ENCODE measurements at regions not wholly inside any gene's neighbourhood (a gene's known extent, or its start where the extent isn't known, plus 50 kb on each side); places are given as distances from the start of the nearest gene placed in this dataset.

DNA sequence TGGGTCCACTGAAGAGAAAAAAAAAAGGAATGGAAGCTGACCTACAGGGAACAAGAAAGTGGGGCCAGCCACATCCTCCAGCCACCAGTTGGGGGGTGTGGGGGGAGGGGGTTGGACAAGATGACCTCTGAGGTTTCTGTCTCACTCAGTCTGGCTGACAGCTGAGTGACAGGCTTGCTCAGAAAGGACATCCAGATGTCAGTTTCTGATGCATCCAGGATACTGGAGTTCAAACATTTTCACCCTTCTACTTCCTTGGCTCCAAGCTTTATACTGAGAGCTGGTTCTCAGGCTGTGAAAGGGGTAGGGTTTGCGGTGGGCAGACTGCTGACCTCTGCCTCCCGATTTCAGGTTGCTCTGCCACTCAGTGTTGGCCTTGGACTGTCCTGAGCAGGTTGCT is 2178.3 kb downstream of the TP53TG3F start:
- H3K27me3 ChIP-seq (ENCODE audit: insufficient read depth, low read length): no peaks in the 10 kb centered on the region
- H3K9me3 ChIP-seq (ENCODE audit: low read depth, low read length): no peaks in the 10 kb centered on the region
- H3K4me1 ChIP-seq (ENCODE audit: insufficient read depth, low read length): no peaks in the 10 kb centered on the region
- no peak overlapping the region for H3K4me3 ChIP-seq (ENCODE audit: low read length)

DNA sequence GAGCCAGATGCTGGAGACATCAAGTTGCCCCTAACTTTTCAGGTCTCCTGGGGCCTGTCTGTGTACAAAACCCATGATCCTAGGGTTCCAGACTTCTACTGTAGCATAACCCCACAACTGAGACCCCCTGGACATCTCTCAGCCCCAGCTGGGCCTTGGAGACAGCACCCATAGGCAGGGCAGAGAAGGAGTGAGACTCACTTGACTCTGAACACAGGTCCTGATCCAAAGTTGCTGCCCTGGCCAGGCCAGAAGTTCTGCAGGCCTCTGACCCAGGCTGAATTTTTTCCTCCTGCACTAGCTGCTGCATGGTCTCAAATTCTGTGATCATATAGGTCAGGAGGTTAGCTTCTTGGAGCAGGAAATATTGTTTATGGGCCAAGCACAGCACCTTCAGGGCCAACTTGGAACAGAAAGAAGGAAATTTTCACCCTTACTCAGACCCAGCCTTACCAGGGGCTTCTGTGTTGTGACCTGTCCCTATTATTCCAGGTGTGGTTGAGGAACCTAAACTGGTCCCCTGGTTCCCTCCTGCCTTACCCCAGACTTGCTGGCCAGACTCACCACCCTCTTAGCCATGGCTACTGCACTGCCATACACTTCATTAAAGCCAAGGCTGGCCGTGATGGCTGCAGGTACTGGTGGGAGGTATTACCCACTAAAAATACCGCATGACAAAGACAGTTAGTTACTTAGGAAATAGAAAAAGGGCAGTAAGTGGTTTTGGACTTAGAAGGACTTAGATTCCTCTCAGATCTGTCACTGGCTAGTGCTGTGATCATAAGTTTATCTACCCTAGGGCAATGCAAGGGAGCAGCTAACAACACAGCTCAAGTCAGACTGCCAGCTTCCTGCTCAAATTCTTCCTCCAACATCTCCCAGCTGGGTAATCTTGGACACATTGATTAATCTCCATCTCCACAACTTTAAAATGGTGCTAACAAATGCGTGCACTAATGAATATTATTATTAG is 2180.1 kb downstream of the TP53TG3F start:
- Histone ChIP-seq H3K9me3 (ENCODE audit: low read depth, low read length) (no peaks in the 10 kb centered on the region), H3K4me3 (ENCODE audit: low read length) (no peak overlapping the region), H3K27me3 (ENCODE audit: insufficient read depth, low read length) (no peaks in the 10 kb centered on the region), H3K4me1 (ENCODE audit: insufficient read depth, low read length) (no peaks in the 10 kb centered on the region)

DNA sequence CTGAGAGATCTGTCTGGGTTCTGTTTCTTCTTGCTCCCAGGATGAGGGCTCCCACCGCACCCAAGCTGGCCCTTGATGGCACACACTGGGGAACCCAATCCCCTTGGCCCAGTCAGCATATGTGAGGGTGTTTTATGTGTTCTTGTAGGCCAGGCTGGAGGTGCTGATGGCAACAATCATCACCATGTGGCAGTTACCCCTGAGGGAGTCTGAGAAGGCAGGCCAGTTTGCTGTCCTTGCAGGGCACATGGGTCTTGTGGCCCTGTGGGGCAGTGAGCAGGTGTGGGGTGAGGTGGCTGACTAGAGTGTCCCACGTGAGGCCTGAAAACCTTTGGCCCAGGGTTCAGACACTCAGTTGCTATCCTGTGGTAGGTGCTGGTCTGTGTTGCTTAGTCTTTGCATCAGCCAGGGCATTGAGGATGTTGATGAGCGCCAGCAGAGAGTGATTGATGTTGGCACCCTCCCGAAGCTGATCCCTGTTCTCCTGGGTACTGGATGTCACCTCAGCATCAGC is 2183.0 kb downstream of the TP53TG3F start:
- Histone ChIP-seq H3K4me1 (ENCODE audit: insufficient read depth, low read length) (no peaks in the 10 kb centered on the region), H3K27me3 (ENCODE audit: insufficient read depth, low read length) (no peaks in the 10 kb centered on the region), H3K4me3 (ENCODE audit: low read length) (no peak overlapping the region), H3K9me3 (ENCODE audit: low read depth, low read length) (peaks cover 6% of the 10 kb centered on the region)

DNA sequence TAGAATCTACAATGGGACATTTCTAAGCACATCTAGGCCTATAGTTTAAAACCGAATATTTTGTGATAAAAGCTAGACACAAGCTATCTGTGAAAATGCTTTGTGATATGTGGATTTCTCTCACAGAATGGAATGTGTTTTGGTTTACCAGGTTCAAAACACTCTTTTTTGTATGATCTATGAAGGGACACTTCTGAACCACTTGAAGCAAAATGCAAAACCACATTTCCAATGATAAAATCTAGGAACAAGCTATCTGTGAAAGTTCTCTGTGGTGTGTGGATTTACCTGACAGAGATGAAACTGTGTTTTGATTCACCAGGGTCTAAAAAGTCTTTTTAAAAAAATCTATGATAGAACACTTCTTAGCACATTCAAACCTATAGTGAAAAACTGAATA is 2192.4 kb downstream of the TP53TG3F start:
- no peaks in the 10 kb centered on the region for H3K4me1 ChIP-seq (ENCODE audit: insufficient read depth, low read length)
- no peak overlapping the region for H3K4me3 ChIP-seq (ENCODE audit: low read length)
- no peaks in the 10 kb centered on the region for H3K27me3 ChIP-seq (ENCODE audit: insufficient read depth, low read length)
- peaks cover 34% of the 10 kb centered on the region for H3K9me3 ChIP-seq (ENCODE audit: low read depth, low read length)

DNA sequence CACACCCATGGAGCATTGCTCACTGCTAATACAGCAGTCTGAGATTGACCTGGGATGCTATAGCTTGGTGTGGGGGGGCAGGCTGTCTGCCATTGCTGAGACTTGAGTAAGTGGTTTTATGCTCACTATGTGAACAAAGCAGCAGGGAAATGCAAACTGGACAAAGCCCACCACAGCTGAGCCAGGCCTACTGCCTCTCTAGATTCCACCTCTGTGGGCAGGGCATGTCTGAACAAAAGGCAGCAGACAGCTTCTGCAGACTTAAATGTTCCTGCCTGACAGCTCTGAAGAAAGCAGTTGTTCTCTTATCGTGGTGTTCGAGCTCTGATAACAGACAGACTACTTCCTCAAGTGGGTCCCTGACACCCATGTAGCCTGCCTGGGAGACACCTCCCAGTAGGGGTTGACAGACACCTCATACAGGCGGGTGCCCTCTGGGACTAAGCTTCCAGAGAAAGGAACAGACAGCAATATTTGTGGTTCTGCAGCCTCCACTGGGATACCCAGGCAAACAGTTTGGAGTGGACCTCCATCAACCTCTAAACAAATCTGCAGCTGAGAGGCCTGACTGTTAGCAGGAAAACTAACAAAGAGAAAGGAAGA is 2204.8 kb downstream of the TP53TG3F start:
- Histone ChIP-seq H3K27me3 (ENCODE audit: insufficient read depth, low read length) (no peaks in the 10 kb centered on the region), H3K4me3 (ENCODE audit: low read length) (no peak overlapping the region), H3K4me1 (ENCODE audit: insufficient read depth, low read length) (no peaks in the 10 kb centered on the region), H3K9me3 (ENCODE audit: low read depth, low read length) (peaks cover 15% of the 10 kb centered on the region)

DNA sequence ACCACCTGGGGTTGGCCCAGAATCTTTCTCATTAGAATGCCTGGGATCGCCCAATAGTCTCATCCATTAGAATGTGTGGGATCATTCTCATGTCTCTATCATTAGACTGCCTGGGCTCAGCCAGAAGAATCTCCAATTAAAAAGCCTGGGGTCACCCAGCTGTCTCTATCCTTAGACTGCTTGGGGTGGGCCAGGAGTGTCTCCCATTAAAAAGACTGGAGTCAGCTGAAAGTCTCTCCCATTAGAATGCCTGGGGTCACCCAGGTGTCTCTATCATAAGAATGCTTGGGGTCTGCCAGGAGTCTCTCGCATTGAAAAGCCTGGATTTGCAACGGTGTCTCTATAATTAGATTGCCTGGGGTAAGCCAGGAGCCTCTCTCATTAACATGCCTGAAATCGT is 2225.7 kb downstream of the TP53TG3F start:
- H3K9me3 ChIP-seq (ENCODE audit: low read depth, low read length): peaks cover 12% of the 10 kb centered on the region
- no peaks in the 10 kb centered on the region for H3K27me3 ChIP-seq (ENCODE audit: insufficient read depth, low read length)
- no peak overlapping the region for H3K4me3 ChIP-seq (ENCODE audit: low read length)
- no peaks in the 10 kb centered on the region for H3K4me1 ChIP-seq (ENCODE audit: insufficient read depth, low read length)

DNA sequence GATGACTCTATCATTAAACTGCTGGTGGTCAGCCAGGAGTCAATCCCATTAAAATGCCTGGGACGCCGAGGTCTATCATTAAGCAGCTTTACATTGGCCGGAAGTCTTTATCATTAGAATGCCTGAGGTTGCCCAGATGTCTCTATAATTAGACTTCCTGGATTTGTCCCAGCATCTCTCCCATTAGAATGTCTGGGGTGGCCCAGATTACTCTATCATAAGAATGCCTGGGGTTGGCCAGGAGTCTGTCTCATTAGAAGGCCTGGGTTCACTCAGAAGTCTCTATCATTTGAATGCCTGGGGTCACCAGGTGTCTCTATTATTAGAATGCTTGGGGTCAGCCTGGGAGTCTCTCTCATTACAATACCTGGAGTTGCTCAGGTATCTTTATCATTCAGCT is 2227.2 kb downstream of the TP53TG3F start:
- H3K4me3 ChIP-seq (ENCODE audit: low read length): no peak overlapping the region
- H3K9me3 ChIP-seq (ENCODE audit: low read depth, low read length): no peaks in the 10 kb centered on the region
- no peaks in the 10 kb centered on the region for H3K27me3 ChIP-seq (ENCODE audit: insufficient read depth, low read length)
- H3K4me1 ChIP-seq (ENCODE audit: insufficient read depth, low read length): no peaks in the 10 kb centered on the region

DNA sequence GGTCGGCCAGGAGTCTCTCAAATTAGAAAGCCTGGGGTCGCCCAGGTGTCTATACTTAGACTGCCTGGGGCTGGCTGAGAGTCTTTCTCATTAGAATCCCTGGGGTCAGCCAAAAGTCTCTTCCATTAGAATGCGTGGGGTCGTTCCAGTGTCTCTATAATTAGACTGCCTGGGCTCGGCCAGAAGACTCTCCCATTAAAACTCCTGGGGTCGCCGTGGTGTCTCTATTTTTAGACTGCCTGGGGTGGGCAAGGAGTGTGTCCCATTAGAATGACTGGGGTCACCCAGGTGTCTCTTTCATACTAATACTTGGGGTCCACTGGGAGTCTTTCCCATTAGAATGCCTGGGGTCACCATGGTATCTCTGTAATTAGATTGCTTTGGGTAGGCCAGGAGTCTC is 2227.7 kb downstream of the TP53TG3F start:
- Histone ChIP-seq H3K27me3 (ENCODE audit: insufficient read depth, low read length) (no peaks in the 10 kb centered on the region), H3K4me3 (ENCODE audit: low read length) (no peak overlapping the region), H3K9me3 (ENCODE audit: low read depth, low read length) (no peaks in the 10 kb centered on the region), H3K4me1 (ENCODE audit: insufficient read depth, low read length) (no peaks in the 10 kb centered on the region)

DNA sequence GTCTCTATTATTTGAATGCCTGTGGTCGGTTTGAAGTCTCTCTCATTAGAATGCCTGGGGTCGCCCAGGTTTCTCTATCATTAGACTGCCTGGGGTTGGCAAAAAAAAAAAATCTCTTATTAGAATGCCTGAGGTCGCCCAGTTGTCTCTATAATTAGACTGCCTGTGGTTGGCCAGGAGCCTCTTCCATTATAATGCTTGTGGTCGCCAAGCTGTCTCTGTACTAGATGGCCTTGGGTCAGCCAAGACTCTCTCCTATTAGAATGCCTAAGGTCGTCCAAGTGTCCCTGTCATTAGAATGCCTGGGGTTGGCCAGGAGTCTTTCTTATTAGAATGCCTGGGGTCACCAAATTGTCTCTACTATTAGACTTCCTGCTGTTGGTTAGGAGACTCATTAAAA is 2228.4 kb downstream of the TP53TG3F start:
- no peaks in the 10 kb centered on the region for H3K9me3 ChIP-seq (ENCODE audit: low read depth, low read length)
- H3K27me3 ChIP-seq (ENCODE audit: insufficient read depth, low read length): no peaks in the 10 kb centered on the region
- H3K4me3 ChIP-seq (ENCODE audit: low read length): no peak overlapping the region
- H3K4me1 ChIP-seq (ENCODE audit: insufficient read depth, low read length): no peaks in the 10 kb centered on the region

DNA sequence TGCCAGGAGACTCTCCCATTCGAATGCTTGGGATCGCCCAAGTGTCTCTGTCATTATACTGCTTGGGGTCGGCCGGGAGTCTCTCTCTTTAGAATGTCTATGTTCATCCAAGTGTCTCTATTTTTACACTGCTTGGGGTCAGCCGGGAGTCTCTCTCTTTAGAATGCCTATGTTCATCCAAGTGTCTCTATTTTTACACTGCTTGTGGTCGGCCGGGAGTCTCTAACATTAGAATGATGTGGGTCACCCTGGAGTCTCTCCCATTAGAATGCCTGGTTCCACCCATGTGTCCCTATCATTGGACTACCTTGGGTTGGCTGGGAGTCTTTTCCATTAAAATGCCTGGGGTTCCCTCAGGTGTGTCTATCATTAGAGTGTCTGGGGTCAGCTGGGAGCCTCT is 2230.4 kb downstream of the TP53TG3F start:
- Histone ChIP-seq H3K4me3 (ENCODE audit: low read length) (no peak overlapping the region), H3K9me3 (ENCODE audit: low read depth, low read length) (no peaks in the 10 kb centered on the region), H3K27me3 (ENCODE audit: insufficient read depth, low read length) (no peaks in the 10 kb centered on the region), H3K4me1 (ENCODE audit: insufficient read depth, low read length) (no peaks in the 10 kb centered on the region)

DNA sequence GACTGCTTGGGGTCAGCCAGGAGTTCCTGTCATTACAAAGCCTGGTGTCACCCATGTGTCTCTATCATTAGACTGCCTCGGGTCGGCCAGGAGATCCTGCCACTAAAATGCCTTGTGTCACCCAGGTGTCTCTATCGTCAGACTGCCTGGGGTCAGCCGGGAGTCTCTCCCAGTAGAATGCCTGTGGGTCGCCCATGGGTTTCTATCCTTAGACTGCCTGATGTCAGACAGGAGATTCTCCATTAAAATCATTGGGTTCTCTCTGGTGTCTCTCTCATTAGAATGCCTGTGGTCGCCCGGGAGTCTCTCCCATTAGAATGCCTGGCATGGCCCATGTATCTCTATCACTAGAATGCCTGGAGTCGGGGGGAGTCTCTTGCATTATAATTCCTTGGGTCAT is 2231.0 kb downstream of the TP53TG3F start:
- no peaks in the 10 kb centered on the region for H3K27me3 ChIP-seq (ENCODE audit: insufficient read depth, low read length)
- no peaks in the 10 kb centered on the region for H3K4me1 ChIP-seq (ENCODE audit: insufficient read depth, low read length)
- H3K4me3 ChIP-seq (ENCODE audit: low read length): no peak overlapping the region
- H3K9me3 ChIP-seq (ENCODE audit: low read depth, low read length): no peaks in the 10 kb centered on the region

DNA sequence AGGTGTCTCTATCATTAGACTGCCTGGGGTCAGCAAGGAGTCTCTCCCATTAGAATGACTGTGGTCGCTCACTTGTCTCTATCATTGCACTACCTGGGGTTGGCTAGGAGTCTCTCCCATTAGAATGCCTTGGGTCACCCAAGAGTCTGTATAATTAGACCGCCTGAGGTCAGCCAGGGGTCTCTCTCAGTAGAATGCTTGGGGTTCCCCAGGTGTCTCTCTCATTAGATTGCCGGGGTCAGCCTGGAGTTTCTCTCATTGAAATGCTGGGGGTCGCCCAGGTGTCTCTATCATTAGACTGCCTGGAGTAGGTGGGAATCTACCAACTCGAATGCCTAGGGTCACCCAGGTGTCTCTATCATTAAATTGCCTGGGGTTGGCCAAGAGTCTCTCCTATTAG is 2231.6 kb downstream of the TP53TG3F start:
- no peaks in the 10 kb centered on the region for H3K9me3 ChIP-seq (ENCODE audit: low read depth, low read length)
- H3K4me1 ChIP-seq (ENCODE audit: insufficient read depth, low read length): no peaks in the 10 kb centered on the region
- no peak overlapping the region for H3K4me3 ChIP-seq (ENCODE audit: low read length)
- H3K27me3 ChIP-seq (ENCODE audit: insufficient read depth, low read length): no peaks in the 10 kb centered on the region

DNA sequence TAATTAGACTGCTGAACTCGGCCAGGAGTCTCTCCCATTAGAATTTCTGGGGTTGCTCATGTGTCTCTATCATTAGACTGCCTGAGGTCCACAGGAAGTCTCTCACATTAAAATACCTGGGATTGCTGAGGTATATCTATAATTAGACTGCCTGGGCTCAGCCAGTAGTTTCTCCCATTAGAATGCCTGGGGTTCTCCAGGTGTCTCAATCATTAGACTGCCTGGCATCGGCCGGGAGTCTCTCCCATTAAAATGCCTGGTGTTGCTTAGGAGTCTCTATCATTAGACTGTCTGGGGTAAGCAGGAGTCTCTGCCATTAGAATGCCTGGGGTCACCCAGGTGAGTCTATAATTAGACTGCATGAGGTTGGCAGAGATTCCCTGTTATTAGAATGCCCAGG is 2233.4 kb downstream of the TP53TG3F start:
- Histone ChIP-seq H3K4me1 (ENCODE audit: insufficient read depth, low read length) (no peaks in the 10 kb centered on the region), H3K9me3 (ENCODE audit: low read depth, low read length) (no peaks in the 10 kb centered on the region), H3K27me3 (ENCODE audit: insufficient read depth, low read length) (no peaks in the 10 kb centered on the region), H3K4me3 (ENCODE audit: low read length) (no peak overlapping the region)

DNA sequence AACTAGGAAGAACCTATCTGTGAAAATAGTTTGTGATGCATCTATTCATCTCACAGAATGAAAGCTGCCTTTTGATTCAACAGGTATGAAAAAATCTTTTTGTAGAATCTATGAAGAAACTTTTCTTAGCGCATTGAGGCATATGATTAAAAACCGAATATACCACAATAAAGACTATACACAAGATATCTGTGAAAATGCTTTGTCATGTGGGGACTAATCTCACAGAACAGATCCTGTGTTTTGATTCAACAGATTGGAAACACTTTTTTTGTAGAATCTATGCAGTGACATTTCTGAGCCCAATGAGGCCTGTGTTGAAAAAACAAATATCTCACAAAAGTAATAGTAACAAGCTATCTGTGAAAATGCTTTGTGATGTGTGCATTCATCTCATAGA is 2247.5 kb downstream of the TP53TG3F start:
- H3K9me3 ChIP-seq (ENCODE audit: low read depth, low read length): peaks cover 31% of the 10 kb centered on the region
- H3K27me3 ChIP-seq (ENCODE audit: insufficient read depth, low read length): no peaks in the 10 kb centered on the region
- H3K4me3 ChIP-seq (ENCODE audit: low read length): no peak overlapping the region
- no peaks in the 10 kb centered on the region for H3K4me1 ChIP-seq (ENCODE audit: insufficient read depth, low read length)

DNA sequence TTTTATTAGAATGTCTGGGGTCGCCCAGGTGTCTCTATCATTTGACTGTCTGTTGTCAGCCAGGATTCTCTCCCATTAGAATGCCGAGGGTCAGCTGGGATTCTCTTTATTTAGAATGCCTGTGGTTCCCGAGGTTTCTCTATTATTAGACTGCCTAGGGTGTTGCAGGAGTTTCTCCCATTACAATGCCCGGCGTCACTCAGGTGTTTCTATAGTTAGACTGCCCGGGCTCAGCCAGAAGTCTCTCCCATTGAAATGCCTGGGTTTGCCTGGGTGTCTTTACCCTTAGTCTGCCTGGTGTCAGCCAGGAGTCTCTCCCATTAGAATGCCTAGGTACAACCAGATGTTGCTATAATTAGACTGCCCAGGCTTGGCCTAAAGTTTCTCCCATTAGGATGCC is 2252.0 kb downstream of the TP53TG3F start:
- H3K27me3 ChIP-seq (ENCODE audit: insufficient read depth, low read length): no peaks in the 10 kb centered on the region
- no peaks in the 10 kb centered on the region for H3K4me1 ChIP-seq (ENCODE audit: insufficient read depth, low read length)
- H3K4me3 ChIP-seq (ENCODE audit: low read length): no peak overlapping the region
- H3K9me3 ChIP-seq (ENCODE audit: low read depth, low read length): peaks cover 17% of the 10 kb centered on the region
